Psoas muscle (tissue), 7 donors: ENCODE measurements at regions not wholly inside any gene's neighbourhood (a gene's known extent, or its start where the extent isn't known, plus 50 kb on each side); places are given as distances from the start of the nearest gene placed in this dataset.
"Not testable (repeated sequence)": the region's sequence is repeated elsewhere in the genome, so short reads cannot be mapped to it uniquely, and the experiment has no call there.

Source experiments
- ATAC-seq, 4 donors: fragments of 200-7000 bp; cut with Tn5 transposase; one replicate each; pipeline ENCODE4 v1.9.1; 2020; ENCODE audit warnings: moderate library complexity in 3 of 4, mild to moderate bottlenecking in 2 of 4
- DNase-seq, 2 donors: peaks; one replicate each; pipeline ENCODE4 v3.0.0-alpha.2; 2020
- H3K27ac ChIP-seq: fragments of 200-600 bp; one replicate; pipeline ENCODE4 v1.8.0; 2022
- H3K27me3 ChIP-seq, 3 donors: fragments of 200-600 bp in 1 of 3; one replicate each; pipeline versions ENCODE4 v1.6.1 to v1.8.0; 2013 to 2022; ENCODE audit warnings: low read length in 2 of 3, mild to moderate bottlenecking in 2 of 3, moderate library complexity in 1 of 3; ENCODE audit not compliant: insufficient read depth in 3 of 3
- H3K36me3 ChIP-seq, 2 donors: fragments of 200-600 bp in 1 of 2; one replicate each; pipeline versions ENCODE4 v1.6.1 to v1.8.0; 2013 to 2022; ENCODE audit warnings: low read depth in 1 of 2, mild to moderate bottlenecking in 1 of 2, moderate library complexity in 1 of 2; ENCODE audit not compliant: insufficient read depth in 1 of 2
- H3K4me1 ChIP-seq: fragments of 200-600 bp; one replicate; pipeline ENCODE4 v1.8.0; 2022
- H3K4me3 ChIP-seq: fragments of 200-600 bp; one replicate; pipeline ENCODE4 v1.8.0; 2022; ENCODE audit warnings: mild to moderate bottlenecking
- H3K9me3 ChIP-seq: fragments of 200-600 bp; one replicate; pipeline ENCODE4 v1.8.0; 2022
- CTCF ChIP-seq: fragments of 200-600 bp; IDR thresholded peaks from one replicate; pipeline ENCODE4 v1.8.0; 2022; ENCODE audit warnings: antibody characterized with exemption
- WGBS, 3 donors: extraction: QIAGEN DNeasy Blood & Tissue Kit; methylation state at CpG; one replicate each; pipeline versions ENCODE4 v1.1.6 to v1.1.7; 2013; 5-methylcytosine and 5-hydroxymethylcytosine counted together
- intact Hi-C, 2 donors: fragments of 100-400 bp; cut with DNase I; formaldehyde crosslinking; loops; one replicate each; pipeline versions ENCODE4 v1.11.0 to v1.14.2; 2022
- donor health status: healthy with polysubstance abuse.
- donor health status: DM: no; HTN: no; CAD: no; lungs with moderate emphysema.
- donor health status: Bipolar disorder and iron deficiency.
- donor health status: healthy.
- donor health status: DM: yes; HTN: yes; CAD: no.
- donor health status: DM: no; HTN: no; CAD: no.
- donor health status: DM: yes; HTN: yes; CAD: no.

GRCh38 chr10:121276822-121277221 is 321.4 kb downstream of the FGFR2 start:
- no peaks in the 10 kb centered on the region for H3K4me1 ChIP-seq
- H3K36me3 ChIP-seq = no peaks in the 10 kb centered on the region
- 63 to 69% (median 68%) methylated on average over 4 of the region's 4 CpGs for WGBS, 3 donors
- no peak for DNase-seq
- intact Hi-C loops = no loop called here
- H3K4me3 ChIP-seq = no peak overlapping the region
- no peaks in the 10 kb centered on the region for H3K27me3 ChIP-seq
- no peaks in the 10 kb centered on the region for H3K9me3 ChIP-seq
- ATAC-seq = no peak
- TF ChIP-seq CTCF = no peak
- H3K27ac ChIP-seq = no peak overlapping the region

- not testable (repeated sequence) for H3K36me3 ChIP-seq, ATAC-seq
- 95 to 100% (median 96%) methylated on average over 3 of the region's 3 CpGs for WGBS, 3 donors
Observed at GRCh38 chr10:121278386-121278785, 319.9 kb downstream of the FGFR2 start.

GRCh38 chr10:121281576-121281975 is 316.7 kb downstream of the FGFR2 start:
- 63 to 67% (median 67%) methylated on average over 2 of the region's 2 CpGs for WGBS, 3 donors
- TF ChIP-seq CTCF = no peak
- DNase-seq = no peak
- H3K4me3 ChIP-seq = no peak overlapping the region
- no peak overlapping the region for H3K27ac ChIP-seq
- no peaks in the 10 kb centered on the region for H3K9me3 ChIP-seq
- intact Hi-C loops = no loop called here
- H3K27me3 ChIP-seq = no peaks in the 10 kb centered on the region
- H3K4me1 ChIP-seq = no peaks in the 10 kb centered on the region
- no peaks in the 10 kb centered on the region for H3K36me3 ChIP-seq
- no peak for ATAC-seq

More at GRCh38 chr10:121278386-121278785, 319.9 kb downstream of the FGFR2 start:
- H3K27me3 ChIP-seq, H3K27ac ChIP-seq, H3K4me1 ChIP-seq, H3K4me3 ChIP-seq, DNase-seq, H3K9me3 ChIP-seq, intact Hi-C loops: not testable (repeated sequence)

- Histone ChIP-seq H3K4me1 (no peaks in the 10 kb centered on the region), H3K36me3 (no peaks in the 10 kb centered on the region), H3K27ac (no peak overlapping the region), H3K27me3 (no peaks in the 10 kb centered on the region), H3K4me3 (no peak overlapping the region), H3K9me3 (no peaks in the 10 kb centered on the region)
- WGBS, 3 donors = 79 to 97% (median 93%) methylated on average over 3 of the region's 3 CpGs
- no peak for TF ChIP-seq CTCF
- ATAC-seq (no peak), DNase-seq (no peak)
- intact Hi-C loops = no loop called here
Observed at GRCh38 chr10:121282264-121282663, 316.0 kb downstream of the FGFR2 start.

- Histone ChIP-seq H3K9me3 (no peaks in the 10 kb centered on the region), H3K4me1 (no peaks in the 10 kb centered on the region), H3K4me3 (no peak overlapping the region), H3K27ac (no peak overlapping the region), H3K36me3 (no peaks in the 10 kb centered on the region), H3K27me3 (no peaks in the 10 kb centered on the region)
- WGBS, 3 donors = 93 to 97% (median 95%) methylated on average over 11 of the region's 11 CpGs
- intact Hi-C loops = no loop called here
- ATAC-seq (no peak), DNase-seq (no peak)
- TF ChIP-seq CTCF = no peak
Observed at GRCh38 chr10:121282797-121283515, 315.3 kb downstream of the FGFR2 start.
